Amygdala (tissue), 56 donors: ENCODE measurements at regions not wholly inside any gene's neighbourhood (a gene's known extent, or its start where the extent isn't known, plus 50 kb on each side); places are given as distances from the start of the nearest gene placed in this dataset.

Experiments
- DNase-seq, 56 donors: peaks; one replicate each; lab custom pipeline; 2025; lab: John Stamatoyannopoulos, UW

DNA sequence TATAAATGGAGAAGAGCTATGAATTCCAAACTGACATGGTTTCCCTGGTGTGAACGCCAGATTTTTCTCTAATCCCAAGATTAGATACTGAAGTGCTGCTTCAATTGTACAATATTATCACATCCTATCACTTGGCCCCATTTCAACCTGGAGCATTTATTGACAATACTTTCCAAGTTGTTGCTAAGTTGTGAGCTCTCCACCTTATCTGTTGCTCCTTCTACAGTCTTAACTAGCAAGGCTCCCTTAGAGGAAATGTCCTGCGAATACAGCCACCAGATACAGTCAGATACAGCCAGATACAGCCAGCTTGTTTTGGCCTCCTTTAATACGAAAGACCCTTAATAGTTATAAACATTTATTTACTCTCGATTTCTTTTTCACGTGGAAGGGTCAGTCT lies 466.3 kb upstream of the FAM241A start:
- no peak for DNase-seq

DNA sequence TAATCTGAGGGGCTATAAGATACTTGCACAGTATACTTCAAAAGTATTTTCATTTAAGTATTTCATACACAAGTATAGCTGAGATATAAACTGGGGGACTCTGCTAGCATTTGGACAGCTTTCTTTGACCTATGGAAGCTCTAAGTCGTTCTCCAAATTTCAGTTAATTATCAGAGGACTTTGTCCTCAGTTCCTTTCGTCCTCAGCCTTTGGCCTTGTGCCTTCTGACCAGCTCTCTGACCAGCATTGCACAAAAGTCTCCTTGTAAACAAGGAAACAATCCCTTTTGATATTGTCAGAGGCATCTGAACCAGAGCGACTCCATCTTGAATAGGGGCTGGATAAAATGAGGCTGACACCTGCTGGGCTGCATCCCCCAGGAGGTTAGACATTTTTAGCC lies 464.0 kb upstream of the FAM241A start:
- no peak for DNase-seq

DNA sequence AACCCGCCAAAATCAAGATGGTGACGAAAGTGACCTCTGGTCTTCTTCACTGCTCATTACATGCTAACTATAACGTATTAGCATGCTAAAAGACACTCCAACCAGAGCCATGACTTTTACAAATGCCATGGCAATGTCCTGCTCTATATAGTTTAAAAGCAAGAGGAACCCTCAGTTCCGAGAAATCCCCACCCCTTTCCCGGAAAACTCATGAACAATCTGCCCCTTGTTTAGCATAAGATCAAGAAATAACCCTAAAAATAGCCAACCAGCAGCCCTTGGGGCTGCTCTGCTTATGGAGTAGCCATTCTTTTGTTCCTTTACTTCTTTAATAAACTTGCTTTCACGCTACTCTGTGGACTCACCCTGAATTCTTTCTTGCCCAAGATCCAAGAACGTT lies 463.5 kb upstream of the FAM241A start:
- DNase-seq, result no peak

DNA sequence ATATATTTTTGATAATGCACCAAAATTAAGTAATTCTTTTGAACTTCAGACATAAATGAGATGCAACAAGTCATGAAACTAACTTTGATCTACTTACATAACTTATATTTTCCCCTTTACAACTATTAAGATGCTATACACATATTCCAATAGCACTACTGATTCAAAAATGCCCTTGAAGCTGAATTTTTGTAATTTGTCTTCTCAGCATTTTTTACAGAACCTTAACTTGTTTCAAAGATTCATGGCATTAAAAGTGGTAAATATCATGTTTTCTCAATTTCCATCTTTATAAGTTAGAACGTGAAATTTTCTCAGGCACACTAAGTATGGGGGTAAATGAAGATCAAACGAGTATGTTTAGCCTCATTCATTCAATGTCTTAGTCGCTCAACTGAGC lies 460.0 kb upstream of the FAM241A start:
- DNase-seq, result no peak

DNA sequence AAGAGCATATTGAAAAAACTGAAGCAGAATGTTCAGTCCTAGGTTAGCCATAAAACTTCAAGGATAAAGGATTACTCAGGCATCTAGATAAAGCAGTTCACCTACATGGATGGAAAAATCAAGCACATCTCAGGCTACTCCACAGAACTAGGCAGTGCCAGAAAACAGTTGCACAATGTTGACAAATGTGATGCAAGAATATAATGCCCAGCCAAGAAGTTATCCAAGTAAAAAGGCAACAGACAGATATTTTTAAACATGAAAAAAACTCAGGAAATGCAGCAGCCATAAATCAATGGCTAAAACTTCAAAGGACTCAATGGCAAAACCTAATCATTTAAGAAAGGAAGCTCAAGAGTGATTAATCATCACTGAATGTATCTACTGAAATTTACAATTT lies 456.0 kb upstream of the FAM241A start:
- DNase-seq, result no peak

DNA sequence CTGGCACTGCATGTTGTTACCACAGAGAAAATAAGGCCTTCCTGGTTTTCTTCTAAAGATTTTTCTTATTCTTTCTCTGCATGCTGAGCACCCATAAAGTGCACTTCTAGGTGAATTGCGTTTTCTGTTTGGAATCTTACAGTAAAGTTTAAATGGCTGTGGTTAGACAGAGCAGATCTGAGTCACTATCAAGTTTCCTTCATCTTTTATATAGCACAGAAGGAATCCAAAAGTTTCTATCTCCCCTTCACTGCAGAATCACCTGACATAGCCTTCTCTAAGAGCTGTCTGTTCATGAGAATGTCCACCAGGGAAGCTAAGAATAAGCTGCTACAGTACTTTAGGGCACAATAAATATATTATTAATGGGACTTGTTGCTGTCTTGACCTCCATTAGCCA lies 455.5 kb upstream of the FAM241A start:
- DNase-seq, result no peak

DNA sequence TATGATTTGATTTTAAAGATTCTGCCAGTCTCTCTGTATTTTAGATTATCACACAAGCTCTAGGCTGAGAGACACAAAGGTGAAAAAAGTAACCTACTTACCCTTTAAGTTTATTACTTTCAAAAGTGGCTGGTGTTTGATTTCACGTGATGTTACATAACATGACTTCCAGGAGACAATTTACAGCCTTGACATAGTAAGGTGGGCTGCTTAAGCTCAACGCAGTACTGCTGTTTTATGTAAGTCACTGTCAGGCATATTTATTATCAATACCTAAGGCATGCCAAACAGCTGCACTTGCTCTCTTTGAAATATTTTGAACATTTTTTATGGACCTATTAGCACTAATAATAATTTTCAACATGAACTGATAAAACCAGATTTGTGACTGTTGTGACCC lies 451.5 kb upstream of the FAM241A start:
- DNase-seq, result no peak

DNA sequence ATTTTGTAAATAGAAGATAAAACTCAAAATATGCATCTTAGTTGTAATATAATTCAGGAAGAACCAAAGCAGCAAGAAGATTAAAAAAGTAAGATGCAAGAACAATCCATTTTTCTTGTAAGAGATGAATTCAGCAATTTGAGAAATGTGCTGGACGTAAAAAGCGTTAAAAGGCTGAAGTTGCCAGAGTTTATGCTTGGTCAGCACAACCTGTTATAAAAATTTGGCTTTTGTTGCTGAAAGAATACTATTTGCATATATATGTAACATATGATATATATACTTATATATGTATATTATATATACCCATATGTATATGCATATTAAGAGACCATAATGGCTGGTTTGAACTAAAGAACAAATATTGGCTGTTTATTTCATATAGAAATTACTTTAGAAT lies 449.6 kb upstream of the FAM241A start:
- DNase-seq, result no peak

DNA sequence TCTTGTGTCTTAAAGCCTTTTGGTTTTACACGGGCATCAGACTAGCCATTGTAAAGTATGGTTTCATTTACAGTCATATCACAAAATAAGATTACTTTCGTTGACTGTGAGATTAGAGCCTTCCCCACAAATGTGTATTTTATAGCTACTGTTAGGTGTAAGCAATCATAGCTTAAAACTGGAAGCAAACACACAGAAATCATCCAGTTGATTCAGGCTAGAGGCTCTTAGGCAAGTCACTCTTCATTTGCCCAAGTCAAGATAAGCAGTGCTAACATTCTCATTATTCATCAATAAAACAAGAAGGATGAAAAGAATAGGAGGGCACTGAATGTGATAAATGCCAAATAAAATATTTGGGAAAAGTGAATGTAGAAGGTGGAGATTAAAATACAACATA lies 448.7 kb upstream of the FAM241A start:
- no peak for DNase-seq

DNA sequence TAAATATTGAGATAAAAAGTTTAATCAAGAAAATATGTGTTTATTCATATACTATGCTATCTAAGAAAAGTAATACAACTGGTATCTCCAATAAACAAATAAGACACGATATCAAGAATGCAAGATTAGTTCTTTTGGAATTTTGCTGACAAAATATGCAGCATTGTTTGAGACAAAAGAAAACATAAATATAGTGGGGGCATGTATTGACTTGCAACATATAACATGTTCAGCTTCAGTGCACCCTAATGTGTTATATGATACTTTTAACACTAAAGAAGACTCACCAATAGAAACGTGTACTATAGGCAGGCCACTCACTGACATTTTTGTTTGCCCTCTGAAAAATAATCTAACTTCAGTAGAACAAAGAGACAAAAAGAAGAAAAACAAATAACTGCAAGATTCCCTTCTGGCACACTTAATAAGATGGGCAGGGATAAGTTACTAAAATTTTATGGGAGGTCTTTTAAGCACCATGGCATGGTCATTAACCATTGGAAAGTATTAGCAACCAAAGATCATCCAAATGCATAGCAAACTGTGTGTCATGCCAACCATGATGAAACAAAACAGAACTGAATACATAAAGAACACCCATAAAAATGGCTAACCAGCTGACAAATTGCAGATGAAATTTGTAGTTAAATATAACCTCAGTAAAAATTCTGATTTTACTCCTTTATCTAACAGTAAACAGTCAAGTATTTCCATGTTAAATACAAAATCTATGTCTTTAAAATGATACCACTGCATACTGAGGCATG lies 447.9 kb upstream of the FAM241A start:
- DNase-seq, result no peak

DNA sequence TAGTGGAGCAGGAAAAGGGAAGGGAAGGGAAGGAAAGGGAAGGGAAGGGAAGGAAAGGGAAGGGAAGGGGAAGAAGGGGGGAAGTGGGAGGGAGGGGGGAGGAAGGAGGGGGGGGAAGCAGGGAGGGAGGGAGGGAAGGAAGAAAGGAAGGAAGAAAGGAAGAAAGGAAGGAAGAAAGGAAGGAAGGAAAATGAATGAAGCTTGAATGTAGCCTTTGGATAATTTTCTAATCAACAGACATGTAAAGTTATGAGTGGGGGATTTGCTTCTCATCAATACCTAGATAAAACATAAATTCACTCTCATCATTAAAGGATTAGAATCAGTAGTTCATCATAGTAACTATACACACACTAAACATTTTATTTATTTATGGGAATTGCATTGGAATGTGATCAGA lies 446.9 kb upstream of the FAM241A start:
- DNase-seq, result no peak

DNA sequence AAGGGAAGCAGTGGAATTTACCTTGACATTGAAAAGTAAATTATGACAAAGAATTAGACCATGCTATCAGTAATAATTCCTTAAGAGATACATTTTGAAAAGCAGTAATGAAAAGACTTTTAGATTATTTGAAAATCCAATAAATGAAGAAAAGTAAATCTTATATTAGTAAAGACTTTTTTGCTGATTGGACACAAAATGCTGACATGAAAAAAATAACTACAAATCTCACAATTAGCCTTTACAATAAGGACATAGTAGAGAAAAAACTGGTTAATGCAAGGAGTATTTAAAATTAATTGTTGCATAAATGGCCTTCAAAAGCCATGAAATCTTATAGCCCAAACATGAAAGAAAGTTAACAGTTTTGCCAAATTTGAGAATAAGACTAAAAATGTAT lies 446.1 kb upstream of the FAM241A start:
- no peak for DNase-seq

DNA sequence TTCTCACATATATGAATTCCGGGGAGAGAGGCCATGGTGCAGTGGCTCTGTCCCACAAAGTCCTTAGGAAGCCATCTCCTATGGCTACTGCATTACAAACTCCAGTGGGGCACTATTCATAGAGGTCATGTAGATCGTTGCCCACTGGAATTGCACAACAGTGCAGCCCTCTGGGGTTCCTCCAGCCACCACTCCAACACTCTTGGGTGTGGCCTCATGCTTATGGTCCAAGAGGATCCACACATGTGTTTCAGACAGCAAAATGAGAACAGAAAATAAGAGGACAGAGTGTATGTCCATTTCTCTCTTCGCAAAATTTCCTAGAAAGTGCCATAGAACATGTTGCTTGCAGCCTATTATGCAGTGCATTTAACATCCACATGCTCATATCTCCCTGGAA lies 444.2 kb upstream of the FAM241A start:
- no peak for DNase-seq

DNA sequence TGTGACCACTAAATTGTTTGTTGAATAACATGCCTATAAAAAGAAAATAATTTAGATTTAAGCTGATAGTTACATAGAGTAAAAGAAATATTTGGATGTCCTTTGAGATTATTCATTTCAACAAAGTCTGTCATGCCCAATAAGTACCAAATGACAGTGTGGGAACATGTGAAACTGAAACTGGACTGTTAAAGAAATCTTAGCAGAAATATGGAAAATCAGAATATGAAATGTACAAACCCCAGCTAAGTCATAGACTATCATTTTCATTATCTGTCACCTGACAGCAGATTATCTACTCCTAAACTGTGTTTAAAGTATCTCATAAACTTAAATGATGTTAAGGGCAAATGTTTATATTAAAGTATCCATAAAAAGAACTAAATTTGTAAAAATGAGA lies 437.8 kb upstream of the FAM241A start:
- DNase-seq, result no peak

DNA sequence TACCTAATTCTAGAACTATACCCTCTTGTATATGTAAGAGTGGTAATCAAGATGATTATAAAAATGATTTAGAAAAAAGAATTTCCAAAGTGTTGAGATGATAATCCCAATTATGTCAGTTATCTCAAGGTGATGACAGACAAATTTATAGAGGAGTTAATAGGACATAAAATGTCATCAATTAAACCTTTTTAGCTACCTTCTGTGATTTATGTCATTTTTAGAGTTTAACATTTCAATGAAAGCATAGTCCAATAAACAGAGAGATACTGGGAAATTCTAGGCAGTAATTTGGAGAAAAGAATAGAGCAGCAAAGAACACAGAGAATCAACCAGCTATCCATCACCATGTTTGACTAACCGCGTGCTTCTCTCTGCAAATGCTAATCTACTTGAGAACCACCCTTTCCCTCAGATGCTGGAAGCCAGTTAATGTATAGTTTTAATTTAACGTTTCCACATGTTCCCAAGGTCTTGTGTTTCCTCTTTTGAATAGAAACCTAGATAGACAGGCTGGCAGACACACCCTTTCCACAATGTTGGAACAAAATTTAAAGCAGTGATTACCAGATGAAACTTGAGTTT lies 433.1 kb upstream of the FAM241A start:
- no peak for DNase-seq

DNA sequence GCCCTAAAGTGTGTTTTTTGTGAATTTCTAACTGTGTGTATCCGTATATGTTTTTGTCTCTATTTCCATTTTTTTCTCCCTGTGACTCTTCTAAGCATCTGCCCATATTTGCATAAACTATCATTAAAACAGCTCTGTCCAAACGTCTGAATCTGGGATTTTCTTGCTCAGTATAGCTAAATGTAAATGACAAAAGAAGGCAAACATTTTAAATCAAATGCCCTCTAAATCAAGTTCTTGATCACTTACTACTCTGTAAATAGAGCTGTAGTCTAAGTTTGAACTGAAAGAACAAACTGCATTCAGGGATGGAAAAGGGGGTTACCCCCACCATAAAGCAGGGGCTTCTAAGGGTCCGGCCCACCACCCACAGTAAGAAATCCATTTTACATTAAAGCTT lies 432.0 kb upstream of the FAM241A start:
- DNase-seq, result no peak

DNA sequence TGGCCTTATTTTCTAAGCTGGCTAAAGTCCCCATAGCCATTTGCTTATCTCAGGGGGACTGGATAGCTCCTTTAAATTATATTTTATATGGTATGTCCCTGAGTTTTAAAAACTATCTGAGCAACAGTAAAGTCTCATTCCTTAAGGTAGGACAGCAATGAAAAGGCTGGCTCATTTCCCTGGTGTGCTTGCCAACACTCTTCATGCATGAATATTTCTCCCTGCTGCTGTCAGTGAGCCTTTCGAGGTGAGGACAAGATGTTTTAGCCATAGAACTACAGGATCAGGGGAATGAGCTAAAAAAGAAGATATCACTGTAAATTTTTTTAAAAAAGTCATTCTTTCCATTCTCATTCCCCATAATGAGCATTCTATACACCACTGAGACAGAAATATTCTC lies 427.3 kb upstream of the FAM241A start:
- no peak for DNase-seq

DNA sequence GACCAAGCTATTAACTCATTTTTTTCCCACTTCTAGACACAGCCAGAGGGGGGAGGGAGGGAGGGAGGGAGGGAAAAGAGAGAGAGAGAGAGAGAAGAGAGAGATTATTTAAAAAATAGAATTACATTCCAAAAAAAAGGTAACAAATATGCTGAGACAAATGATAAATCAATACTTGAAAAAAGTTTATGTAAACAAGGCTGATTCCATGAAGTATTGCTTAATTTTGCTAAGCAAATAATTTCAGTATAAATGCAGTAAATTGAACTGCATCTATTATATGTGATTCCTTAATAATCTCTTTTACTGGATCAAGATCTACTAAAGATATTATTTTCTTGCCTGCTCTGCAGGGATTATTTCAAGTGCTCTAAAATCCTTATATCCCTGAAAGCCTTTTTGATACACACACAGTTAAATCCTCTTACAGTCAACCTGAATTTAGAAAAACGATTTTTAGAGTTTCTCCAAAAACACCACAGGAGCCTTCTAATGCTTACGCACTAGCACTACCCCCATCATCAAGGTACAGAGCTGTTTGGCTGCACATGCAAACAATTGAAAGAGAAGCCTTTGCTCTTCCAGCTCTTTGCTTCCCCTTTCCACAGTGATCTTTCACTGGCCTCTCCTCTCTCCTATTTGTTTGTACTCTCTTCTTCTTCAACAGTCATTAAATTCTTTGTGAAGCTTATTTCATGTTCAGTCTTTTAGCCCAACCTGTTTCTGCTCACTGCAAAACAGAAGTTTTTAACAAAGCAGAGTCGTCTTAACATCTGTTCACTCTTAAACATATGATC lies 426.3 kb upstream of the FAM241A start:
- no peak for DNase-seq

DNA sequence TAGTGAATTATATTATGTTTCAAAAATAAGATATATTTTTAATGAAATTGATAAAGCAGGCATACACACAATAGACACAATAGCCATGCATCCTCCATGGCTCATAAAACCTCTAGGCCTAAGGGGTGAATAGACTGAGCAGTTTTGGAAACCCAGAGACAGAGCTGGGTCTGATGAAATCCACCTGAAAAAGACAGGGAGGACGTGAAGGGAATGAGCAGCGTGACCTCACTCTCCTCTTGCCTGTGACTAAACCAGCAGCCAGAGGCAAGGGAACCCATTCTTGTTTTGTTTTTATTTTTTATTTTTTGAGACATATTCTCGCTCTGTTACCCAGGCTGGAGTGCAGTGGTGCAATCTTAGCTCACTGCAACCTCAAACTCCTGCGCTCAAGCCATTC lies 424.4 kb upstream of the FAM241A start:
- DNase-seq, result no peak

DNA sequence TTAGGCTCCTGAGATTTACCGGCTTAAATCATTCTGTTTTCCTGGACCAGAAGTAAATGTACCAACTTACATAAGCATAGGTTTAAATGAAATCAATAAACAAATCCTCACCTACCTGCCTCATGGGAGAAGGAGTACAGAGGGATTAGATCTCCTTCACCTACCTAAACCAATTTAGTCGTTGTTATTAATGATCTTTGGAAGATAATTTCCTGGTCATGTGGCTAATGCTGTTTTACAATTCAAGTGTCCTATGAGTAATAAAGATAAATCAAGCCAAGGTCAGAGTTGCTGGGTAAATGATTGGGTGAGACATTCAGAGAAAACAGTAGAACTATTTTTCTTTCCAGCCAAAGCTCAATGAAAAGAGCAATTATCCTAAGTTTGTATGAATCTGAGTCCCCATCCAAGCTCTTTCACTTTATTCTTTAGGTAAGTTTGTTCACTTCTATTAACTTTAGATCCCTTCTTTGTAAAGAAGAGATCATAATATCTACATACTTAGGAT lies 423.0 kb upstream of the FAM241A start:
- DNase-seq, result no peak

DNA sequence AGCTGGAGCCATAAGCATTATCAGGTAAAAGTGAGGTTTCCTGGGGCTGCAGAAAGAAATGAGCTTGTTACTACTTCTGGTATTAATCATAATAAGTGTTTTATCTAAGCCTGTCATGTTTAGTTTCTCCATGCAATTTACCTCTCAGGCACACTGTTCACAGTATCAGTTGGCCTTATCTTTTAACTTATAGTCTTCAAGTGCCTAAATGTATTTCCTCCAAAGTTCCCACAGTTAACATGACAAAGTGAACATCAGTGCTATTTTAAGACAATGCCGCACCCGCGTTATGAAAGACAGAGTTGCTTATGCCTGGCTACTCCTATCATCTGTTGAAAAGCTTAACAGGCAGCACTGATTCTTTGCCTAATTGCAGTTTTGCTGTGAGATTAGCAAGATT lies 408.7 kb upstream of the FAM241A start:
- DNase-seq, result no peak

DNA sequence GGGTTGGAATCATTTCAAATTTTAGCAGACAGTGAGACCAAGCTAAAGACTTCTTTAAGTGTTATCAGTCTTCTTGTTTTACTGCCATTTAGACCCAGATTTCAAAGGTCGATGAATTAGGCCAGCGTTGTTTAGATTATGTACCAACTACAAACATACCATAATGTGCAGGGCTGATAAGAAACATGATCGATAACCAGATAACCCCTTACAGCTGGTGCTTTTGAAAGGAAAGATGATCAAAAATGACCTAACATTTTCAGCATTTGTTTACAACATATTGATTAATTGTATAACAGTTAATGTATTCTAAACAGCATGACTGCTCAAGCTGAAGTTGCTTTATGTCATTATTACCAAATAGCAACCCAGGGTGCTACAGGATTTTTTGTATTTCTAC lies 400.4 kb upstream of the FAM241A start:
- DNase-seq, result no peak
